Keratinocyte (primary cell): ENCODE measurements at regions not wholly inside any gene's neighbourhood (a gene's known extent, or its start where the extent isn't known, plus 50 kb on each side); places are given as distances from the start of the nearest gene placed in this dataset.

Source experiments
- DNase-seq: peaks from one replicate; pipeline ENCODE4 v3.0.0-alpha.2; 2011; ENCODE audit warnings: low read depth, missing footprints, low spot score
- FAIRE-seq: peaks from 2 replicates; lab custom pipeline; 2011; peaks lifted over from hg19 to GRCh38; lab: Jason Lieb, UNC
- H2AFZ ChIP-seq: 2 replicates; pipeline ENCODE4 v1.6.0; 2012; ENCODE audit warnings: low read length, control low read depth, inconsistent platforms; ENCODE audit not compliant: control insufficient read depth
- H3K27ac ChIP-seq: 2 replicates; pipeline ENCODE4 v1.5.1; 2011; ENCODE audit warnings: low read length; ENCODE audit not compliant: control insufficient read depth, insufficient read depth
- H3K27me3 ChIP-seq: 3 replicates; pipeline ENCODE4 v1.6.0; 2011; ENCODE audit warnings: low read length; ENCODE audit not compliant: control insufficient read depth, insufficient read depth; ENCODE audit errors: extremely low read depth
- H3K36me3 ChIP-seq, 2 experiments: 2 replicates in 1 of 2; 3 replicates in 1 of 2; pipeline ENCODE4 v1.5.1; 2011; ENCODE audit warnings: low read length in 2 of 2, mild to moderate bottlenecking in 1 of 2; ENCODE audit not compliant: control insufficient read depth in 2 of 2, insufficient read depth in 2 of 2; ENCODE audit errors: extremely low read depth in 1 of 2
- H3K4me1 ChIP-seq: 3 replicates; pipeline ENCODE4 v1.5.1; 2011; ENCODE audit warnings: low read length; ENCODE audit not compliant: control insufficient read depth, insufficient read depth; ENCODE audit errors: extremely low read depth
- H3K4me2 ChIP-seq: 3 replicates; pipeline ENCODE4 v1.6.0; 2011; ENCODE audit warnings: low read depth, low read length; ENCODE audit not compliant: control insufficient read depth, insufficient read depth; ENCODE audit errors: extremely low read depth
- H3K4me3 ChIP-seq, 3 experiments: fragments of 200-600 bp in 1 of 3; sonication (generic) in 1 of 3; 2 replicates in 2 of 3; 3 replicates in 1 of 3; pipeline ENCODE4 v1.5.1; 2011 to 2016; ENCODE audit warnings: low read length in 3 of 3, mild to moderate bottlenecking in 3 of 3, control low read depth in 2 of 3, inconsistent platforms in 1 of 3, low read depth in 1 of 3, mixed read lengths in 1 of 3, mixed run types in 1 of 3, moderate library complexity in 1 of 3; ENCODE audit not compliant: control insufficient read depth in 2 of 3, insufficient read depth in 2 of 3; ENCODE audit errors: extremely low read depth in 1 of 3
- H3K79me2 ChIP-seq: 2 replicates; pipeline ENCODE4 v1.6.0; 2012; ENCODE audit warnings: low read length; ENCODE audit not compliant: control insufficient read depth, insufficient read depth
- H3K9ac ChIP-seq: 3 replicates; pipeline ENCODE4 v1.6.0; 2011; ENCODE audit warnings: low read length; ENCODE audit not compliant: control insufficient read depth, insufficient read depth; ENCODE audit errors: extremely low read depth
- H3K9me1 ChIP-seq: 3 replicates; pipeline ENCODE4 v1.6.0; 2011; ENCODE audit warnings: low read length; ENCODE audit not compliant: control insufficient read depth, insufficient read depth; ENCODE audit errors: extremely low read depth
- H3K9me3 ChIP-seq: 2 replicates; pipeline ENCODE4 v1.5.1; 2012; ENCODE audit warnings: low read depth, low read length; ENCODE audit not compliant: control insufficient read depth
- H4K20me1 ChIP-seq: 3 replicates; pipeline ENCODE4 v1.6.0; 2011; ENCODE audit warnings: low read length; ENCODE audit not compliant: control insufficient read depth, insufficient read depth; ENCODE audit errors: extremely low read depth
- CTCF ChIP-seq, 3 experiments: IDR thresholded peaks in 1 of 3; conservative IDR thresholded peaks in 1 of 3; optimal IDR thresholded peaks in 1 of 3; 2 replicates in 2 of 3; 3 replicates in 1 of 3; pipeline versions ENCODE3 to v1.5.1; 2011; ENCODE audit warnings: low read length in 3 of 3, mild to moderate bottlenecking in 3 of 3, moderate library complexity in 2 of 3, control low read depth in 1 of 3, inconsistent platforms in 1 of 3; ENCODE audit not compliant: insufficient read depth in 2 of 3; ENCODE audit errors: extremely low read depth in 1 of 3
- EZH2 ChIP-seq: IDR thresholded peaks from one replicate; pipeline ENCODE4 v1.6.1; 2012; ENCODE audit warnings: inconsistent platforms, mild to moderate bottlenecking, low read length, moderate library complexity
- dilution Hi-C: fragments of 300-500 bp; cut with MboI; formaldehyde crosslinking; loops from one replicate; pipeline ENCODE4 v1.7.0; 2020; ENCODE audit warnings: low sequenced_read_pairs; ENCODE audit not compliant: extremely low pct_ligation_motif_present

GRCh38 chr5:82405618-82406204 is 127.6 kb upstream of the RPS23 start:
- Histone ChIP-seq H3K27me3 (no peaks in the 10 kb centered on the region), H4K20me1 (no peaks in the 10 kb centered on the region), H3K27ac (peak overlapping the region; percentile 100), H3K9me3 (peaks cover 2% of the 10 kb centered on the region), H3K9me1 (no peaks in the 10 kb centered on the region), H3K79me2 (no peaks in the 10 kb centered on the region), H3K4me1 (peaks cover 27% of the 10 kb centered on the region), H3K4me3 (peak overlapping the region in 2 of 3 experiments; percentile 54 to 58), H2AFZ (no peak overlapping the region), H3K36me3 (no peaks in the 10 kb centered on the region), H3K9ac (peak overlapping the region; percentile 92), H3K4me2 (peak overlapping the region; percentile 83)
- dilution Hi-C loops: no loop called here
- DNase-seq (peak; percentile 95), FAIRE-seq (no peak)
- no peak for TF ChIP-seq EZH2
- TF ChIP-seq CTCF (optimal IDR thresholded peaks at IDR 0.05 in 1 of 3, IDR thresholded peaks at IDR 0.05 in 1 of 3, conservative IDR thresholded peaks at IDR 0.05 in 1 of 3; ENCODE audit: extremely low read depth in 1 of 3, insufficient read depth in 2 of 3, low read length in 3 of 3): no peak

- H4K20me1 ChIP-seq: no peaks in the 10 kb centered on the region
- no peak for TF ChIP-seq CTCF (optimal IDR thresholded peaks at IDR 0.05 in 1 of 3, IDR thresholded peaks at IDR 0.05 in 1 of 3, conservative IDR thresholded peaks at IDR 0.05 in 1 of 3; ENCODE audit: extremely low read depth in 1 of 3, insufficient read depth in 2 of 3, low read length in 3 of 3)
- no peak for TF ChIP-seq EZH2
- no peaks in the 10 kb centered on the region for H3K36me3 ChIP-seq
- FAIRE-seq (peak; percentile 92), DNase-seq (no peak)
- dilution Hi-C loops: no loop called here
- H3K4me3 ChIP-seq: peak overlapping the region in 1 of 3 experiments; percentile 43
- no peaks in the 10 kb centered on the region for H3K79me2 ChIP-seq
- H3K27ac ChIP-seq: peak overlapping the region; percentile 100
- H3K9me3 ChIP-seq: peaks cover 2% of the 10 kb centered on the region
- H2AFZ ChIP-seq: no peak overlapping the region
- no peaks in the 10 kb centered on the region for H3K27me3 ChIP-seq
- no peaks in the 10 kb centered on the region for H3K9me1 ChIP-seq
- peak overlapping the region; percentile 83 for H3K4me2 ChIP-seq
- peak overlapping the region; percentile 92 for H3K9ac ChIP-seq
- H3K4me1 ChIP-seq: peaks cover 27% of the 10 kb centered on the region
Measured at GRCh38 chr5:82405161-82405560, 127.0 kb upstream of the RPS23 start.
